ENCODE measurements at regions not wholly inside any gene's neighbourhood (a gene's known extent, or its start where the extent isn't known, plus 50 kb on each side); places are given as distances from the start of the nearest gene placed in this dataset.

DNA sequence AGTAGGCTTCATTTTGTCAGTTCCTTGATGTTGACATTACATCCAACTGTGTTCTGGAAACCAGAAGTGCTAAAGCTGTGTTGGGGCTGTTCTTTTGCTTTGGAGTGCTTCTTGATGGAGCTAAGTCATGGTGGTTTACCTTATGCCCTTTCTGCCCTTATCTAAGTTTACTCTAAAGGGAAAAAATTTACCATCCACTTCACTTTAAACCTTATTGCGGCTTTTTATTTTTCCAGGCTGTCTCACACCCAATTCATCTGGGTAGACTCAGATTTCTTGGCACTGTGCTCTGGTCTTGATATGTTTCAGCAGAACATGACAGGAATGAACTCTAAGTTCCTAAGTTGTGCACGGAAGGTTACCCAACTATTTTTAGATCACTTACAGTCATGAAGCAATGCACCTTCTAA, 104.7 kb upstream of the TTC29 start:
- no peak overlapping the region for H3K27ac ChIP-seq (ENCODE audit: extremely low read depth, low read depth, low read length)
- TF ChIP-seq KLF10 (tag by site-specific recombination; IDR thresholded peaks at IDR 0.05) (no peak), ZNF274 (IDR thresholded peaks at IDR 0.05; ENCODE audit: low read length) (no peak), ZNF274 (tag by site-specific recombination; IDR thresholded peaks at IDR 0.05; ENCODE audit: borderline replicate concordance) (no peak), ZBTB20 (tag by site-specific recombination; IDR thresholded peaks at IDR 0.05) (no peak), ZNF10 (tag by site-specific recombination; IDR thresholded peaks at IDR 0.05) (no peak), ZNF610 (tag by site-specific recombination; IDR thresholded peaks at IDR 0.05; ENCODE audit: borderline replicate concordance) (no peak), ZNF585B (tag by site-specific recombination; IDR thresholded peaks at IDR 0.05) (no peak), ZNF174 (tag by site-specific recombination; IDR thresholded peaks at IDR 0.05) (no peak), YY1 (tag by site-specific recombination; IDR thresholded peaks at IDR 0.05) (no peak), ZNF138 (tag by site-specific recombination; IDR thresholded peaks at IDR 0.05; ENCODE audit: borderline replicate concordance) (no peak), YY2 (tag by site-specific recombination; IDR thresholded peaks at IDR 0.05) (no peak), ZNF223 (tag by site-specific recombination; IDR thresholded peaks at IDR 0.05) (no peak)
- TF ChIP-seq, protein P1, sequence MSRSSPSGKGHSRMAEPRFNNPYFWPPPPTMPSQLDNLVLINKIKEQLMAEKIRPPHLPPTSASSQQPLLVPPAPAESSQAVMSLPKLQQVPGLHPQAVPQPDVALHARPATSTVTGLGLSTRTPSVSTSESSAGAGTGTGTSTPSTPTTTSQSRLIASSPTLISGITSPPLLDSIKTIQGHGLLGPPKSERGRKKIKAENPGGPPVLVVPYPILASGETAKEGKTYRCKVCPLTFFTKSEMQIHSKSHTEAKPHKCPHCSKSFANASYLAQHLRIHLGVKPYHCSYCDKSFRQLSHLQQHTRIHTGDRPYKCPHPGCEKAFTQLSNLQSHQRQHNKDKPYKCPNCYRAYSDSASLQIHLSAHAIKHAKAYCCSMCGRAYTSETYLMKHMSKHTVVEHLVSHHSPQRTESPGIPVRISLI (tag by site-specific recombination; IDR thresholded peaks at IDR 0.05): no peak
- TF ChIP-seq, protein P2, sequence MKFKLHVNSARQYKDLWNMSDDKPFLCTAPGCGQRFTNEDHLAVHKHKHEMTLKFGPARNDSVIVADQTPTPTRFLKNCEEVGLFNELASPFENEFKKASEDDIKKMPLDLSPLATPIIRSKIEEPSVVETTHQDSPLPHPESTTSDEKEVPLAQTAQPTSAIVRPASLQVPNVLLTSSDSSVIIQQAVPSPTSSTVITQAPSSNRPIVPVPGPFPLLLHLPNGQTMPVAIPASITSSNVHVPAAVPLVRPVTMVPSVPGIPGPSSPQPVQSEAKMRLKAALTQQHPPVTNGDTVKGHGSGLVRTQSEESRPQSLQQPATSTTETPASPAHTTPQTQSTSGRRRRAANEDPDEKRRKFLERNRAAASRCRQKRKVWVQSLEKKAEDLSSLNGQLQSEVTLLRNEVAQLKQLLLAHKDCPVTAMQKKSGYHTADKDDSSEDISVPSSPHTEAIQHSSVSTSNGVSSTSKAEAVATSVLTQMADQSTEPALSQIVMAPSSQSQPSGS (tag by site-specific recombination; IDR thresholded peaks at IDR 0.05; ENCODE audit: low read depth): no peak
- TF ChIP-seq, protein P3, sequence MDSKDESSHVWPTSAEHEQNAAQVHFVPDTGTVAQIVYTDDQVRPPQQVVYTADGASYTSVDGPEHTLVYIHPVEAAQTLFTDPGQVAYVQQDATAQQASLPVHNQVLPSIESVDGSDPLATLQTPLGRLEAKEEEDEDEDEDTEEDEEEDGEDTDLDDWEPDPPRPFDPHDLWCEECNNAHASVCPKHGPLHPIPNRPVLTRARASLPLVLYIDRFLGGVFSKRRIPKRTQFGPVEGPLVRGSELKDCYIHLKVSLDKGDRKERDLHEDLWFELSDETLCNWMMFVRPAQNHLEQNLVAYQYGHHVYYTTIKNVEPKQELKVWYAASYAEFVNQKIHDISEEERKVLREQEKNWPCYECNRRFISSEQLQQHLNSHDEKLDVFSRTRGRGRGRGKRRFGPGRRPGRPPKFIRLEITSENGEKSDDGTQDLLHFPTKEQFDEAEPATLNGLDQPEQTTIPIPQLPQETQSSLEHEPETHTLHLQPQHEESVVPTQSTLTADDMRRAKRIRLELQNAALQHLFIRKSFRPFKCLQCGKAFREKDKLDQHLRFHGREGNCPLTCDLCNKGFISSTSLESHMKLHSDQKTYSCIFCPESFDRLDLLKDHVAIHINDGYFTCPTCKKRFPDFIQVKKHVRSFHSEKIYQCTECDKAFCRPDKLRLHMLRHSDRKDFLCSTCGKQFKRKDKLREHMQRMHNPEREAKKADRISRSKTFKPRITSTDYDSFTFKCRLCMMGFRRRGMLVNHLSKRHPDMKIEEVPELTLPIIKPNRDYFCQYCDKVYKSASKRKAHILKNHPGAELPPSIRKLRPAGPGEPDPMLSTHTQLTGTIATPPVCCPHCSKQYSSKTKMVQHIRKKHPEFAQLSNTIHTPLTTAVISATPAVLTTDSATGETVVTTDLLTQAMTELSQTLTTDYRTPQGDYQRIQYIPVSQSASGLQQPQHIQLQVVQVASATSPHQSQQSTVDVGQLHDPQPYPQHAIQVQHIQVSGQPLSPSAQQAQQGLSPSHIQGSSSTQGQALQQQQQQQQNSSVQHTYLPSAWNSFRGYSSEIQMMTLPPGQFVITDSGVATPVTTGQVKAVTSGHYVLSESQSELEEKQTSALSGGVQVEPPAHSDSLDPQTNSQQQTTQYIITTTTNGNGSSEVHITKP (tag by site-specific recombination; IDR thresholded peaks at IDR 0.05): no peak
- H3K4me3 ChIP-seq (ENCODE audit: low read depth, low read length): no peak overlapping the region
- H3K4me1 ChIP-seq (ENCODE audit: control insufficient read depth, insufficient read depth, low read length): no peaks in the 10 kb centered on the region
- H3K36me3 ChIP-seq (ENCODE audit: control insufficient read depth in 2 of 2, insufficient read depth in 1 of 2, low read length in 2 of 2): no peaks in the 10 kb centered on the region
- POLR2A ChIA-PET: no interaction called here
- no peaks in the 10 kb centered on the region; the same call in 1 of the 2 replicates for H3K9me3 ChIP-seq (ENCODE audit: control insufficient read depth, insufficient read depth, low read depth, low read length)
- CTCF ChIA-PET: interaction anchor here (0.9 kb wide), 1 partner anchor 18 kb away, joined by 3 read pairs; no protein-coding TSS in a partner anchor

DNA sequence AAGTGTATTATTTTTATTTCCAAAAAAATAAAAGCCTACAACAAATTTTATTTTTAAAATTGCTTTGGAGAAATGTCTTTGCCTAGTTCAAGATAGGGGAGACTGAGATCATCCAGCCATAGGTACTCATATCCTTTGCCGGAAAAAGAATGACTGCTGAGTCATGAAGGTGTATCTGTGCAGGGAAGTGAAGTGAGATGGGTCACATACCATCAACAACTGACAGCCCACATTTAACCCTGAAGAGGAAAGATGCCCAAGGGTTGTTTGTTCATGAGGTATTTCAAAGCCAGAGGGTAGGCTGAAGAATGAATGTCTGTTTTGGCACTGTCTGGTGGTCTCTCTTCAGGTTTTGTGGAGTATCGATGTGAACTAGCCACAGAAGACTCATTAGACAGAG, 106.7 kb upstream of the TTC29 start:
- Histone ChIP-seq H3K4me3 (ENCODE audit: low read depth, low read length) (no peak overlapping the region), H3K4me1 (ENCODE audit: control insufficient read depth, insufficient read depth, low read length) (0 out of 2 replicates have a peak, but pooled peaks cover 4% of the 10 kb centered on the region), H3K9me3 (ENCODE audit: control insufficient read depth, insufficient read depth, low read depth, low read length) (no peaks in the 10 kb centered on the region; the same call in 1 of the 2 replicates), H3K27ac (ENCODE audit: extremely low read depth, low read depth, low read length) (no peak overlapping the region), H3K36me3 (ENCODE audit: control insufficient read depth in 2 of 2, insufficient read depth in 1 of 2, low read length in 2 of 2) (no peaks in the 10 kb centered on the region)
- TF ChIP-seq ZNF239 (tag by site-specific recombination; IDR thresholded peaks at IDR 0.05) (no peak), ZNF501 (tag by site-specific recombination; IDR thresholded peaks at IDR 0.05) (no peak), ZNF19 (tag by site-specific recombination; IDR thresholded peaks at IDR 0.05; ENCODE audit: low read depth) (no peak), ZNF324 (tag by site-specific recombination; IDR thresholded peaks at IDR 0.05) (no peak), ZNF214 (tag by site-specific recombination; IDR thresholded peaks at IDR 0.05; ENCODE audit: borderline replicate concordance) (no peak), ZNF132 (tag by site-specific recombination; IDR thresholded peaks at IDR 0.05; ENCODE audit: borderline replicate concordance) (no peak), HOXA7 (CRISPR knock-in tag; IDR thresholded peaks at IDR 0.05; ENCODE audit: borderline replicate concordance) (no peak)
- ChIA-PET CTCF (no interaction called here), POLR2A (no interaction called here)

Measured in HEK293 (cell line).